ENCODE measurements at regions not wholly inside any gene's neighbourhood (a gene's known extent, or its start where the extent isn't known, plus 50 kb on each side); places are given as distances from the start of the nearest gene placed in this dataset.

GRCh38 chr4:122203407-122203806, 51.3 kb downstream of the BLTP1 start:
- no peak for DNase-seq (ENCODE audit: extremely low read depth, low read depth)

- DNase-seq (ENCODE audit: extremely low read depth, low read depth) = no peak
Observed at GRCh38 chr4:122205687-122206086, 53.6 kb downstream of the BLTP1 start.

GRCh38 chr4:122212880-122213279, 60.7 kb downstream of the BLTP1 start:
- no peak for DNase-seq (ENCODE audit: extremely low read depth, low read depth)

GRCh38 chr4:122218762-122219161, 66.6 kb downstream of the BLTP1 start:
- DNase-seq (ENCODE audit: extremely low read depth, low read depth) = no peak

GRCh38 chr4:122219356-122219755, 67.2 kb downstream of the BLTP1 start:
- no peak for DNase-seq (ENCODE audit: extremely low read depth, low read depth)

GRCh38 chr4:122221322-122221721, 69.2 kb downstream of the BLTP1 start:
- DNase-seq (ENCODE audit: extremely low read depth, low read depth) = no peak

- peak; percentile 7 for DNase-seq (ENCODE audit: extremely low read depth, low read depth)
Observed at GRCh38 chr4:122224348-122224747, 72.2 kb downstream of the BLTP1 start.

- no peak for DNase-seq (ENCODE audit: extremely low read depth, low read depth)
Observed at GRCh38 chr4:122227202-122227601, 75.1 kb downstream of the BLTP1 start.

GRCh38 chr4:122229857-122230256, 77.7 kb downstream of the BLTP1 start:
- no peak for DNase-seq (ENCODE audit: extremely low read depth, low read depth)

- no peak for DNase-seq (ENCODE audit: extremely low read depth, low read depth)
Observed at GRCh38 chr4:122232633-122233032, 80.5 kb downstream of the BLTP1 start.

GRCh38 chr4:122234686-122235085, 82.6 kb downstream of the BLTP1 start:
- DNase-seq (ENCODE audit: extremely low read depth, low read depth) = no peak

GRCh38 chr4:122243785-122244184, 91.7 kb downstream of the BLTP1 start:
- no peak for DNase-seq (ENCODE audit: extremely low read depth, low read depth)

- no peak for DNase-seq (ENCODE audit: extremely low read depth, low read depth)
Observed at GRCh38 chr4:122244764-122245163, 92.6 kb downstream of the BLTP1 start.

GRCh38 chr4:122246551-122246950, 94.4 kb downstream of the BLTP1 start:
- DNase-seq (ENCODE audit: extremely low read depth, low read depth) = no peak

GRCh38 chr4:122249357-122249756, 97.2 kb downstream of the BLTP1 start:
- DNase-seq (ENCODE audit: extremely low read depth, low read depth) = no peak

- no peak for DNase-seq (ENCODE audit: extremely low read depth, low read depth)
Observed at GRCh38 chr4:122252584-122252983, 100.5 kb downstream of the BLTP1 start.

GRCh38 chr4:122259849-122260248, 107.7 kb downstream of the BLTP1 start:
- DNase-seq (ENCODE audit: extremely low read depth, low read depth) = no peak

- DNase-seq (ENCODE audit: extremely low read depth, low read depth) = no peak
Observed at GRCh38 chr4:122276359-122276758, 102.5 kb upstream of the ADAD1 start.

- DNase-seq (ENCODE audit: extremely low read depth, low read depth) = no peak
Observed at GRCh38 chr4:122278976-122279375, 99.8 kb upstream of the ADAD1 start.

GRCh38 chr4:122279670-122280069, 99.1 kb upstream of the ADAD1 start:
- DNase-seq (ENCODE audit: extremely low read depth, low read depth) = peak; percentile 0

- no peak for DNase-seq (ENCODE audit: extremely low read depth, low read depth)
Observed at GRCh38 chr4:122285285-122285684, 93.5 kb upstream of the ADAD1 start.

- DNase-seq (ENCODE audit: extremely low read depth, low read depth) = no peak
Observed at GRCh38 chr4:122293374-122294365, 85.1 kb upstream of the ADAD1 start.
